CD4-positive, alpha-beta memory T cell (primary cell): ENCODE measurements at regions not wholly inside any gene's neighbourhood (a gene's known extent, or its start where the extent isn't known, plus 50 kb on each side); places are given as distances from the start of the nearest gene placed in this dataset.

Experiments
- CTCF ChIA-PET: fragments of 350-600 bp; sonication (Branson Sonifier 250); formaldehyde crosslinking; loops from one replicate; lab custom pipeline; 2021; ENCODE audit warnings: inconsistent platforms; ENCODE audit not compliant: partially characterized antibody; lab: Charles Lee
- POLR2A ChIA-PET: fragments of 350-600 bp; sonication (Branson Sonifier 250); formaldehyde crosslinking; loops from one replicate; lab custom pipeline; 2021; ENCODE audit not compliant: partially characterized antibody; lab: Charles Lee
- DNase-seq, 5 donors: peaks; one replicate each; pipeline versions ENCODE4 v3.0.0 to v3.0.0-alpha.2; 2020 to 2022; ENCODE audit warnings: mixed read lengths in 1 of 5
- H3K27ac ChIP-seq: one replicate; pipeline ENCODE4 v1.7.0; 2013; ENCODE audit warnings: low read depth, low read length
- H3K27me3 ChIP-seq: 2 replicates; pipeline ENCODE4 v1.7.0; 2013; ENCODE audit warnings: mild to moderate bottlenecking, low read length, moderate library complexity; ENCODE audit not compliant: insufficient read depth
- H3K36me3 ChIP-seq: 2 replicates; pipeline ENCODE4 v1.7.0; 2013; ENCODE audit warnings: mild to moderate bottlenecking, low read length, moderate library complexity; ENCODE audit not compliant: insufficient read depth
- H3K4me1 ChIP-seq: 2 replicates; pipeline ENCODE4 v1.7.0; 2013; ENCODE audit warnings: mild to moderate bottlenecking, low read length, moderate library complexity; ENCODE audit not compliant: insufficient read depth
- H3K4me3 ChIP-seq, 2 donors: one replicate each; pipeline ENCODE4 v1.7.0; 2013; ENCODE audit warnings: low read length in 2 of 2, mild to moderate bottlenecking in 1 of 2
- H3K9me3 ChIP-seq, 2 donors: one replicate each; pipeline ENCODE4 v1.7.0; 2013; ENCODE audit warnings: low read length in 2 of 2, control low read depth in 1 of 2; ENCODE audit not compliant: control insufficient read depth in 1 of 2
- H3K27ac Mint-ChIP-seq, 7 donors: one replicate each; pipeline ENCODE4 v1.8.0; 2020 to 2021; ENCODE audit warnings: mixed read lengths in 7 of 7, mild to moderate bottlenecking in 6 of 7, inconsistent platforms in 3 of 7, moderate library complexity in 3 of 7
- H3K27me3 Mint-ChIP-seq, 2 donors: one replicate each; pipeline ENCODE4 v1.8.0; 2020 to 2021; ENCODE audit warnings: mixed read lengths in 2 of 2
- H3K36me3 Mint-ChIP-seq, 2 donors: one replicate each; pipeline ENCODE4 v1.8.0; 2020 to 2021; ENCODE audit warnings: mixed read lengths in 2 of 2, inconsistent platforms in 1 of 2, mild to moderate bottlenecking in 1 of 2
- H3K4me1 Mint-ChIP-seq, 4 donors: one replicate each; pipeline ENCODE4 v1.8.0; 2020 to 2021; ENCODE audit warnings: mixed read lengths in 4 of 4, mild to moderate bottlenecking in 1 of 4
- H3K4me3 Mint-ChIP-seq, 8 donors: one replicate each; pipeline ENCODE4 v1.8.0; 2020 to 2021; ENCODE audit warnings: mixed read lengths in 8 of 8, mild to moderate bottlenecking in 7 of 8, moderate library complexity in 6 of 8, inconsistent platforms in 3 of 8
- H3K9me3 Mint-ChIP-seq, 8 donors: one replicate each; pipeline ENCODE4 v1.8.0; 2020 to 2021; ENCODE audit warnings: mixed read lengths in 8 of 8, mild to moderate bottlenecking in 5 of 8, inconsistent platforms in 3 of 8, moderate library complexity in 1 of 8
- intact Hi-C: fragments of 100-400 bp; cut with micrococcal nuclease; formaldehyde crosslinking; loops from one replicate; pipeline ENCODE4 v1.15.1; 2023

- H3K36me3 Mint-ChIP-seq, result no peaks in the 10 kb centered on the region
- H3K36me3 ChIP-seq, result no peaks in the 10 kb centered on the region
- H3K27me3 ChIP-seq, result no peaks in the 10 kb centered on the region
- no peaks in the 10 kb centered on the region for H3K9me3 ChIP-seq
- CTCF ChIA-PET, result no interaction called here
- H3K27me3 Mint-ChIP-seq, result peaks cover 14 to 15% of the 10 kb centered on the region in 2 donors
- no peak overlapping the region for H3K4me3 ChIP-seq
- no peak overlapping the region for H3K27ac ChIP-seq
- intact Hi-C loops, result no loop called here
- H3K27ac Mint-ChIP-seq, result no peak overlapping the region
- no peaks in the 10 kb centered on the region for H3K4me1 ChIP-seq
- H3K4me3 Mint-ChIP-seq, result no peak overlapping the region
- peaks cover 0 to 1% (median 0%) of the 10 kb centered on the region in 4 donors for H3K4me1 Mint-ChIP-seq
- POLR2A ChIA-PET, result no interaction called here
- peaks cover 0 to 4% (median 0%) of the 10 kb centered on the region in 8 donors for H3K9me3 Mint-ChIP-seq
- DNase-seq, result no peak
Observed at GRCh38 chr1:209516771-209517680, 66.5 kb upstream of the CAMK1G start.

- POLR2A ChIA-PET, result no interaction called here
- H3K36me3 ChIP-seq, result no peaks in the 10 kb centered on the region
Observed at GRCh38 chr1:209517681-209518050, 65.8 kb upstream of the CAMK1G start.

GRCh38 chr1:209519786-209520185, 63.7 kb upstream of the CAMK1G start:
- Histone ChIP-seq H3K4me3 (no peak overlapping the region), H3K4me1 (no peaks in the 10 kb centered on the region), H3K27ac (no peak overlapping the region), H3K36me3 (no peaks in the 10 kb centered on the region), H3K9me3 (no peaks in the 10 kb centered on the region), H3K27me3 (no peaks in the 10 kb centered on the region)
- peaks cover 0 to 3% (median 0%) of the 10 kb centered on the region in 8 donors for H3K9me3 Mint-ChIP-seq
- no peak overlapping the region for H3K27ac Mint-ChIP-seq
- peaks cover 15 to 18% of the 10 kb centered on the region in 2 donors for H3K27me3 Mint-ChIP-seq
- ChIA-PET POLR2A (no interaction called here), CTCF (no interaction called here)
- DNase-seq, result no peak
- no peaks in the 10 kb centered on the region for H3K4me1 Mint-ChIP-seq
- no peaks in the 10 kb centered on the region for H3K36me3 Mint-ChIP-seq
- intact Hi-C loops, result no loop called here
- no peak overlapping the region for H3K4me3 Mint-ChIP-seq

More at GRCh38 chr1:209517681-209518050, 65.8 kb upstream of the CAMK1G start:
- intact Hi-C loops, result no loop called here
- peaks cover 0 to 1% (median 0%) of the 10 kb centered on the region in 4 donors for H3K4me1 Mint-ChIP-seq
- no peak overlapping the region for H3K27ac Mint-ChIP-seq
- CTCF ChIA-PET, result no interaction called here
- H3K9me3 Mint-ChIP-seq, result peaks cover 0 to 3% (median 0%) of the 10 kb centered on the region in 8 donors
- H3K27me3 Mint-ChIP-seq, result peaks cover 14 to 15% of the 10 kb centered on the region in 2 donors
- H3K9me3 ChIP-seq, result no peaks in the 10 kb centered on the region
- H3K4me1 ChIP-seq, result no peaks in the 10 kb centered on the region
- no peak overlapping the region for H3K4me3 Mint-ChIP-seq
- no peak overlapping the region for H3K4me3 ChIP-seq
- no peak overlapping the region for H3K27ac ChIP-seq
- no peak for DNase-seq
- H3K36me3 Mint-ChIP-seq, result no peaks in the 10 kb centered on the region
- no peaks in the 10 kb centered on the region for H3K27me3 ChIP-seq

- Mint-ChIP-seq H3K27ac (no peak overlapping the region), H3K4me3 (no peak overlapping the region), H3K4me1 (no peaks in the 10 kb centered on the region), H3K36me3 (no peaks in the 10 kb centered on the region), H3K9me3 (peaks cover 0 to 3% (median 0%) of the 10 kb centered on the region in 8 donors), H3K27me3 (peaks cover 13 to 19% of the 10 kb centered on the region in 2 donors)
- intact Hi-C loops, result no loop called here
- ChIA-PET CTCF (no interaction called here), POLR2A (no interaction called here)
- Histone ChIP-seq H3K36me3 (no peaks in the 10 kb centered on the region), H3K4me3 (no peak overlapping the region), H3K27me3 (no peaks in the 10 kb centered on the region), H3K9me3 (no peaks in the 10 kb centered on the region), H3K27ac (no peak overlapping the region), H3K4me1 (no peaks in the 10 kb centered on the region)
- no peak for DNase-seq
Observed at GRCh38 chr1:209522826-209523225, 60.7 kb upstream of the CAMK1G start.

GRCh38 chr1:209526137-209526536, 57.4 kb upstream of the CAMK1G start:
- H3K27me3 Mint-ChIP-seq, result peaks cover 14 to 23% of the 10 kb centered on the region in 2 donors
- H3K27ac ChIP-seq, result no peak overlapping the region
- no peaks in the 10 kb centered on the region for H3K36me3 Mint-ChIP-seq
- H3K9me3 Mint-ChIP-seq, result peaks cover 0 to 3% (median 0%) of the 10 kb centered on the region in 8 donors
- no peaks in the 10 kb centered on the region for H3K27me3 ChIP-seq
- no peaks in the 10 kb centered on the region for H3K4me1 Mint-ChIP-seq
- intact Hi-C loops, result no loop called here
- H3K27ac Mint-ChIP-seq, result no peak overlapping the region
- no peaks in the 10 kb centered on the region for H3K4me1 ChIP-seq
- CTCF ChIA-PET, result interaction anchor here (1.2 kb wide), 1 partner anchor 11 kb away, joined by 3 read pairs; no protein-coding TSS in a partner anchor
- POLR2A ChIA-PET, result no interaction called here
- no peak overlapping the region for H3K4me3 Mint-ChIP-seq
- H3K36me3 ChIP-seq, result no peaks in the 10 kb centered on the region
- no peaks in the 10 kb centered on the region for H3K9me3 ChIP-seq
- no peak for DNase-seq
- H3K4me3 ChIP-seq, result no peak overlapping the region

GRCh38 chr1:209527372-209527771, 56.1 kb upstream of the CAMK1G start:
- H3K27me3 Mint-ChIP-seq, result peaks cover 17 to 34% of the 10 kb centered on the region in 2 donors

GRCh38 chr1:209527993-209528717, 55.4 kb upstream of the CAMK1G start:
- CTCF ChIA-PET, result no interaction called here

More at GRCh38 chr1:209527372-209527771, 56.1 kb upstream of the CAMK1G start:
- H3K4me1 Mint-ChIP-seq, result no peaks in the 10 kb centered on the region
- Histone ChIP-seq H3K27me3 (no peaks in the 10 kb centered on the region), H3K36me3 (no peaks in the 10 kb centered on the region), H3K9me3 (no peaks in the 10 kb centered on the region), H3K27ac (no peak overlapping the region), H3K4me3 (no peak overlapping the region), H3K4me1 (no peaks in the 10 kb centered on the region)
- no peak overlapping the region for H3K4me3 Mint-ChIP-seq
- H3K27ac Mint-ChIP-seq, result no peak overlapping the region
- intact Hi-C loops, result no loop called here
- DNase-seq, result no peak
- POLR2A ChIA-PET, result no interaction called here
- H3K36me3 Mint-ChIP-seq, result no peaks in the 10 kb centered on the region
- H3K9me3 Mint-ChIP-seq, result peaks cover 0 to 3% (median 0%) of the 10 kb centered on the region in 8 donors
- CTCF ChIA-PET, result no interaction called here

More at GRCh38 chr1:209527993-209528717, 55.4 kb upstream of the CAMK1G start:
- H3K27me3 ChIP-seq, result no peaks in the 10 kb centered on the region
- intact Hi-C loops, result no loop called here
- Mint-ChIP-seq H3K36me3 (no peaks in the 10 kb centered on the region), H3K27ac (no peak overlapping the region), H3K4me3 (no peak overlapping the region), H3K4me1 (no peaks in the 10 kb centered on the region), H3K9me3 (peaks cover 0 to 3% (median 0%) of the 10 kb centered on the region in 8 donors), H3K27me3 (peaks cover 17 to 35% of the 10 kb centered on the region in 2 donors)
- no peaks in the 10 kb centered on the region for H3K9me3 ChIP-seq
- no peak overlapping the region for H3K4me3 ChIP-seq
- no peaks in the 10 kb centered on the region for H3K36me3 ChIP-seq
- POLR2A ChIA-PET, result no interaction called here
- DNase-seq, result no peak
- H3K27ac ChIP-seq, result no peak overlapping the region
- H3K4me1 ChIP-seq, result no peaks in the 10 kb centered on the region
